ENCODE measurements at regions not wholly inside any gene's neighbourhood (a gene's known extent, or its start where the extent isn't known, plus 50 kb on each side); places are given as distances from the start of the nearest gene placed in this dataset.

DNA sequence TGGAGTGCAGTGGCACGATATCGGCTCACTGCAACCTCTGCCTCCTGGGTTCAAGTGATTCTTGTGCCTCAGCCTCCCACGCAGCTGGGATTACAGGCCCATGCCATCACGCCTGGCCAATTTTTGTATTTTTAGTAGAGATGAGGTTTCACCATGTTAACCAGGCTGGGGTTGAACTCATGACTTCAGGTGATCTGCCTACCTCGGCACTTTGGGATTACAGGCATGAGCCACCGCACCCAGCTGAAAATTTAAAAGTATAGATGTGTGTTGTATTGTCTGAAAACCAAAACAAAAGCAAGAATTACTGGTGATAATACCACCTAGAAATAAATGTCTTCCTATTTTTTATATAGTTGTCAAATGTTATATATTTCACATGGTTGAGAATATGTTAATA, 162.0 kb upstream of the DMRT1 start:
- intact Hi-C loops (cut with micrococcal nuclease): no loop called here
- Histone ChIP-seq H3K4me1 (ENCODE audit: control insufficient read depth, insufficient read depth, low read length) (no peaks in the 10 kb centered on the region), H3K9me3 (ENCODE audit: control insufficient read depth, insufficient read depth, low read length) (no peaks in the 10 kb centered on the region), H3K4me3 (ENCODE audit: low read length) (no peak overlapping the region), H3K36me3 (ENCODE audit: control insufficient read depth, insufficient read depth, low read length) (no peaks in the 10 kb centered on the region), H3K27ac (ENCODE audit: low read length) (no peak overlapping the region), H3K27me3 (ENCODE audit: control insufficient read depth, insufficient read depth, low read length) (no peaks in the 10 kb centered on the region)
- Mint-ChIP-seq H3K27me3 (ENCODE audit: low read depth in 2 of 2) (peaks cover 0 to 3% of the 10 kb centered on the region in 2 donors), H3K9me3 (no peaks in the 10 kb centered on the region), H3K27ac (no peak overlapping the region), H3K4me3 (no peak overlapping the region), H3K4me1 (peaks cover 11 to 20% of the 10 kb centered on the region in 2 donors), H3K36me3 (no peaks in the 10 kb centered on the region)
- 94% methylated on average over 6 of the region's 6 CpGs for WGBS (ENCODE audit: insufficient coverage)
- DNase-seq (no peak), ATAC-seq (no peak)
- TF ChIP-seq, protein P1, sequence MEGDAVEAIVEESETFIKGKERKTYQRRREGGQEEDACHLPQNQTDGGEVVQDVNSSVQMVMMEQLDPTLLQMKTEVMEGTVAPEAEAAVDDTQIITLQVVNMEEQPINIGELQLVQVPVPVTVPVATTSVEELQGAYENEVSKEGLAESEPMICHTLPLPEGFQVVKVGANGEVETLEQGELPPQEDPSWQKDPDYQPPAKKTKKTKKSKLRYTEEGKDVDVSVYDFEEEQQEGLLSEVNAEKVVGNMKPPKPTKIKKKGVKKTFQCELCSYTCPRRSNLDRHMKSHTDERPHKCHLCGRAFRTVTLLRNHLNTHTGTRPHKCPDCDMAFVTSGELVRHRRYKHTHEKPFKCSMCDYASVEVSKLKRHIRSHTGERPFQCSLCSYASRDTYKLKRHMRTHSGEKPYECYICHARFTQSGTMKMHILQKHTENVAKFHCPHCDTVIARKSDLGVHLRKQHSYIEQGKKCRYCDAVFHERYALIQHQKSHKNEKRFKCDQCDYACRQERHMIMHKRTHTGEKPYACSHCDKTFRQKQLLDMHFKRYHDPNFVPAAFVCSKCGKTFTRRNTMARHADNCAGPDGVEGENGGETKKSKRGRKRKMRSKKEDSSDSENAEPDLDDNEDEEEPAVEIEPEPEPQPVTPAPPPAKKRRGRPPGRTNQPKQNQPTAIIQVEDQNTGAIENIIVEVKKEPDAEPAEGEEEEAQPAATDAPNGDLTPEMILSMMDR (IDR thresholded peaks at IDR 0.05): no peak

DNA sequence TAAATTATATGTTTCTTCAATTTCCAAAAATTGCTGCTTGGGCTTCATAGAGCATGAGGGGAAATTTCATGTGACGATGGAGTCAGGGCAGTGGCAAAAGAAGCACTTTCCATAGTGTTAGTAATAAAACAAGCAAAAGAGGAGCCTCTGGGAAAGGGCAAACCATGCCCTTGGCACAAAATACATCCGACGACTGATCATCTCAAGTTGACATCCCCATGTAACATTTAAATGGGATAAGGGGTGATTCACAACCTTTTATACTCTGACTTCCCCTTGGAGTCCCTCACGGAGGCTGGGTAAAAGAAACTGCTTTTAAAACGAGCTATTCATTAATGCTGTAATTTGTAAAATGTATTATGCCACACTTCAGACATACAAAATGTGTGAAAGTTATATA, 161.4 kb upstream of the DMRT1 start:
- Histone ChIP-seq H3K4me3 (ENCODE audit: low read length) (no peak overlapping the region), H3K27ac (ENCODE audit: low read length) (no peak overlapping the region), H3K27me3 (ENCODE audit: control insufficient read depth, insufficient read depth, low read length) (no peaks in the 10 kb centered on the region), H3K4me1 (ENCODE audit: control insufficient read depth, insufficient read depth, low read length) (no peaks in the 10 kb centered on the region), H3K9me3 (ENCODE audit: control insufficient read depth, insufficient read depth, low read length) (no peaks in the 10 kb centered on the region), H3K36me3 (ENCODE audit: control insufficient read depth, insufficient read depth, low read length) (no peaks in the 10 kb centered on the region)
- Mint-ChIP-seq H3K27ac (no peak overlapping the region), H3K27me3 (ENCODE audit: low read depth in 2 of 2) (peaks cover 0 to 5% of the 10 kb centered on the region in 2 donors), H3K9me3 (no peaks in the 10 kb centered on the region), H3K4me3 (no peak overlapping the region), H3K36me3 (no peaks in the 10 kb centered on the region), H3K4me1 (peaks cover 11 to 20% of the 10 kb centered on the region in 2 donors)
- ATAC-seq (no peak), DNase-seq (no peak)
- TF ChIP-seq, protein P1 (IDR thresholded peaks at IDR 0.05): no peak
- WGBS (ENCODE audit: insufficient coverage): 97% methylated on average over 3 of the region's 5 CpGs
- intact Hi-C loops (cut with micrococcal nuclease): no loop called here

DNA sequence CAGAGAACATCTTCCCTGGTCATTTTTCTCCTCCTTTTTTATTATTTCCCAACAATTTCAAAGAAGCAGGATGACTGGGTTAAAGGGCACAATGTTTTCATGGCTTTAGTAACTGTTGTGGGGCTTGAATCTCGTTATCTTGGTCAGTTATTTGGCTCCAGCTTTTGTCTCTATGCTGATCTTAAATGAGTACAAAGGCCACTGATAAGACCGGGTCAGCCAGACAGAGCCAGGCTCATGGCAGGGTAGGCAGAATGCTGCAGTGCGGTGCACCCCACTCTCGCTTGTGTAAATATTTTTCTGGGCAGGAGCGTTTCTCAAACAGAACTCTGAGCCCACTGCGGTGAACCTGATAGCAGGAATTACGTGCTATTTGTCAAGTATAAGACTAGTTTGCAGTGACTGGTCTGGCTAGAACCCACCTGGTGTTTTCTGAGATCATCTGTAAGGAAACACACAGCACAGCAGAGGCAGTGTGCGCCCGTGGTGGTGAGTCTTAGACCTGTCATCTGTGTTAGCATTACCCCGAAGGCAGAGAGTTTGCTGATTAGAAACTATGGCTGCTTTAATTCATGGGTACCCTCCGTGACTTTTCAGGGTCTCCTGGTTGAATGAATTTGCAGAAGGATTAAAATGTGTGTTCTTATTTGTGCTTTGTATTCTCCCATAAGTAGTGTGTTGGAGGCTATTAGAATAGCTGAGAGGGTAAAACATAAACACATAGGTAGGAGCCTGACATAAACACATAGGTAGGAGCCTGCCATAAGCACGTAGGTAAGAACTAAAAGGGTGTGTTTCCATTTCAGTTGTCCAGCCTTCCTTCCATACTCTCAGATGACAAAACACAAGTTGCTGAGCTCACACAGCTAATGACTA, 158.6 kb upstream of the DMRT1 start:
- Mint-ChIP-seq H3K4me3 (no peak overlapping the region), H3K27ac (no peak overlapping the region), H3K36me3 (no peaks in the 10 kb centered on the region), H3K9me3 (no peaks in the 10 kb centered on the region), H3K27me3 (ENCODE audit: low read depth in 2 of 2) (peaks cover 0 to 5% of the 10 kb centered on the region in 2 donors), H3K4me1 (peaks cover 2 to 8% of the 10 kb centered on the region in 2 donors)
- ATAC-seq: no peak
- Histone ChIP-seq H3K4me3 (ENCODE audit: low read length) (no peak overlapping the region), H3K27me3 (ENCODE audit: control insufficient read depth, insufficient read depth, low read length) (no peaks in the 10 kb centered on the region), H3K27ac (ENCODE audit: low read length) (no peak overlapping the region), H3K4me1 (ENCODE audit: control insufficient read depth, insufficient read depth, low read length) (no peaks in the 10 kb centered on the region), H3K9me3 (ENCODE audit: control insufficient read depth, insufficient read depth, low read length) (no peaks in the 10 kb centered on the region), H3K36me3 (ENCODE audit: control insufficient read depth, insufficient read depth, low read length) (no peaks in the 10 kb centered on the region)
- DNase-seq: no peak
- WGBS (ENCODE audit: insufficient coverage): 86% methylated on average over 12 of the region's 12 CpGs
- intact Hi-C loops (cut with micrococcal nuclease): no loop called here
- TF ChIP-seq, protein P1 (IDR thresholded peaks at IDR 0.05): no peak
